ENCODE measurements at regions not wholly inside any gene's neighbourhood (a gene's known extent, or its start where the extent isn't known, plus 50 kb on each side); places are given as distances from the start of the nearest gene placed in this dataset.

GRCh38 chr20:11323816-11324215 lies 593.9 kb upstream of the BTBD3 start:
- no peaks in the 10 kb centered on the region for H3K36me3 ChIP-seq
- no peak overlapping the region for H3K4me3 ChIP-seq (ENCODE audit: low read depth in 1 of 2, low read length in 1 of 2)
- TF ChIP-seq CTCF (IDR thresholded peaks at IDR 0.05), result no peak
- H3K27ac ChIP-seq, result no peak overlapping the region
- H3K9me3 ChIP-seq, result no peaks in the 10 kb centered on the region
- H3K4me1 ChIP-seq (ENCODE audit: control insufficient read depth in 1 of 2, insufficient read depth in 1 of 2, low read depth in 1 of 2, low read length in 1 of 2), result no peaks in the 10 kb centered on the region
- H3K27me3 ChIP-seq, result no peaks in the 10 kb centered on the region

- Histone ChIP-seq H3K4me1 (ENCODE audit: control insufficient read depth in 1 of 2, insufficient read depth in 1 of 2, low read depth in 1 of 2, low read length in 1 of 2) (no peaks in the 10 kb centered on the region), H3K36me3 (no peaks in the 10 kb centered on the region), H3K4me3 (ENCODE audit: low read depth in 1 of 2, low read length in 1 of 2) (no peak overlapping the region), H3K27me3 (no peaks in the 10 kb centered on the region), H3K27ac (no peak overlapping the region), H3K9me3 (no peaks in the 10 kb centered on the region)
- TF ChIP-seq CTCF (IDR thresholded peaks at IDR 0.05), result no peak
These were observed 592.7 kb upstream of the BTBD3 start for GRCh38 chr20:11324990-11325389.

GRCh38 chr20:11328839-11329238 lies 588.9 kb upstream of the BTBD3 start:
- no peak for TF ChIP-seq CTCF (IDR thresholded peaks at IDR 0.05)
- Histone ChIP-seq H3K27me3 (no peaks in the 10 kb centered on the region), H3K4me3 (ENCODE audit: low read depth in 1 of 2, low read length in 1 of 2) (no peak overlapping the region), H3K9me3 (no peaks in the 10 kb centered on the region), H3K36me3 (no peaks in the 10 kb centered on the region), H3K27ac (no peak overlapping the region), H3K4me1 (ENCODE audit: control insufficient read depth in 1 of 2, insufficient read depth in 1 of 2, low read depth in 1 of 2, low read length in 1 of 2) (no peaks in the 10 kb centered on the region)

GRCh38 chr20:11329271-11329670 lies 588.4 kb upstream of the BTBD3 start:
- no peak overlapping the region for H3K27ac ChIP-seq
- no peaks in the 10 kb centered on the region for H3K9me3 ChIP-seq
- H3K4me3 ChIP-seq (ENCODE audit: low read depth in 1 of 2, low read length in 1 of 2), result no peak overlapping the region
- H3K27me3 ChIP-seq, result no peaks in the 10 kb centered on the region
- H3K4me1 ChIP-seq (ENCODE audit: control insufficient read depth in 1 of 2, insufficient read depth in 1 of 2, low read depth in 1 of 2, low read length in 1 of 2), result no peaks in the 10 kb centered on the region
- TF ChIP-seq CTCF (IDR thresholded peaks at IDR 0.05), result no peak
- H3K36me3 ChIP-seq, result no peaks in the 10 kb centered on the region

- Histone ChIP-seq H3K27me3 (no peaks in the 10 kb centered on the region), H3K36me3 (no peaks in the 10 kb centered on the region), H3K27ac (no peak overlapping the region), H3K4me1 (ENCODE audit: control insufficient read depth in 1 of 2, insufficient read depth in 1 of 2, low read depth in 1 of 2, low read length in 1 of 2) (no peaks in the 10 kb centered on the region), H3K9me3 (no peaks in the 10 kb centered on the region), H3K4me3 (ENCODE audit: low read depth in 1 of 2, low read length in 1 of 2) (no peak overlapping the region)
- TF ChIP-seq CTCF (IDR thresholded peaks at IDR 0.05), result no peak
These were observed 586.6 kb upstream of the BTBD3 start for GRCh38 chr20:11331096-11331495.

- Histone ChIP-seq H3K4me1 (ENCODE audit: control insufficient read depth in 1 of 2, insufficient read depth in 1 of 2, low read depth in 1 of 2, low read length in 1 of 2) (no peaks in the 10 kb centered on the region), H3K27me3 (no peaks in the 10 kb centered on the region), H3K27ac (no peak overlapping the region), H3K36me3 (no peaks in the 10 kb centered on the region), H3K4me3 (ENCODE audit: low read depth in 1 of 2, low read length in 1 of 2) (no peak overlapping the region), H3K9me3 (no peaks in the 10 kb centered on the region)
- TF ChIP-seq CTCF (IDR thresholded peaks at IDR 0.05), result no peak
These were observed 585.3 kb upstream of the BTBD3 start for GRCh38 chr20:11332381-11332780.
